Smooth muscle cell (in vitro differentiated cells): ENCODE measurements at regions not wholly inside any gene's neighbourhood (a gene's known extent, or its start where the extent isn't known, plus 50 kb on each side); places are given as distances from the start of the nearest gene placed in this dataset.

Experiments
- DNase-seq: peaks from one replicate; lab custom pipeline; 2025; ENCODE audit not compliant: unreplicated experiment; lab: John Stamatoyannopoulos, UW
- H2AFZ ChIP-seq: fragments of 200-600 bp; sonication (generic); 2 replicates; pipeline ENCODE4 v1.6.0; 2016; ENCODE audit warnings: antibody characterized with exemption, low read depth, mild to moderate bottlenecking
- H3F3A ChIP-seq: fragments of 200-600 bp; sonication (generic); 2 replicates; pipeline ENCODE4 v1.6.0; 2017; ENCODE audit warnings: antibody characterized with exemption, low read depth
- H3K27ac ChIP-seq: fragments of 200-600 bp; sonication (generic); 2 replicates; pipeline ENCODE4 v1.5.1; 2016; ENCODE audit warnings: low read depth, mild to moderate bottlenecking
- H3K27me3 ChIP-seq: fragments of 200-600 bp; sonication (generic); 2 replicates; pipeline ENCODE4 v1.6.1; 2016; ENCODE audit warnings: low read depth, mild to moderate bottlenecking
- H3K36me3 ChIP-seq: fragments of 200-600 bp; sonication (generic); 2 replicates; pipeline ENCODE4 v1.5.1; 2016; ENCODE audit warnings: low read depth
- H3K4me1 ChIP-seq: fragments of 200-600 bp; sonication (generic); 2 replicates; pipeline ENCODE4 v1.5.1; 2016; ENCODE audit warnings: low read depth
- H3K4me2 ChIP-seq: fragments of 200-600 bp; sonication (generic); 2 replicates; pipeline ENCODE4 v1.6.0; 2016; ENCODE audit warnings: mild to moderate bottlenecking
- H3K4me3 ChIP-seq: fragments of 200-600 bp; sonication (generic); 2 replicates; pipeline ENCODE4 v1.5.1; 2016; ENCODE audit warnings: mild to moderate bottlenecking
- H3K79me2 ChIP-seq: fragments of 200-600 bp; sonication (generic); 2 replicates; pipeline ENCODE4 v1.6.0; 2016; ENCODE audit warnings: low read depth, mild to moderate bottlenecking
- H3K9ac ChIP-seq: fragments of 200-600 bp; sonication (generic); 2 replicates; pipeline ENCODE4 v1.6.0; 2016; ENCODE audit warnings: low read depth
- H3K9me3 ChIP-seq: fragments of 200-600 bp; sonication (generic); replicated peaks from 2 replicates; pipeline ENCODE4 v1.5.1; 2016; ENCODE audit warnings: low read depth
- H4K20me1 ChIP-seq: fragments of 200-600 bp; sonication (generic); 2 replicates; pipeline ENCODE4 v1.6.0; 2016; ENCODE audit warnings: low read depth
- WGBS: methylation state at CpG from one replicate; pipeline ENCODE4 v1.1.7; 2016; ENCODE audit warnings: low lambda C conversion rate; 5-methylcytosine and 5-hydroxymethylcytosine counted together
- TF ChIP-seq, protein P1 (sequence below): fragments of 200-600 bp; sonication (generic); IDR thresholded peaks from 2 replicates; pipeline ENCODE4 v1.5.1; 2017; ENCODE audit warnings: borderline replicate concordance, mild to moderate bottlenecking, antibody characterized with exemption; ENCODE audit not compliant: insufficient read depth, poor library complexity, severe bottlenecking

DNA sequence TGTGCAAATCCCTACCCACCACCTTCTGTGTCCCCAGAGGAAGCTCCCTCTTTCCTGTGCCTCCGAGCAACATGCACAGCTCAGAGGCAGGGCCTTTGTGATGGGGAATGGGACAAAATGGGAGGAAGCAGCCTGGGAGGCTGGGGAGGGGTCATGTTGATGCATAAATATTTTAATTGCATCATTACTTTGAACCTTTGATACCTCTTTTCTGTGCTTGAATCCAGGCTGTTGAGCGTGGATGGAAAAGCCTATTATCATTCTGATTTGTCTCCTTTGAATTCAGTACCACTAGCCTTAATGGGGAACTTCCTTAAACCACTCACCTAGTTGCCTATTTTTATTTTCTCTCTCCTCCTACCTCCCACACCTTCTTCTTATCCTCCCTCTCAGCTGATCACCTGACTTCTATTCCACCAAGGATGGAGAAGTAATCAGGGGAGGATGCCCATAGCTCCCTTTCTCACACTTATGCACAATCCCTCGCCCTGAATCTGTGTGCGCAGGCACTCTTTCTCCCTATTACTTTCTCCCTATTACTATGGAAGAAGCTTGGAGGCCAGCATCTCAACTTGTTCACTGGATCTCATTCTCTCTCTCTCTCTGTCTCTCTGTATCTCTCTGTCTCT lies 78.5 kb downstream of the SEC61G start:
- Histone ChIP-seq H4K20me1 (no peaks in the 10 kb centered on the region), H3K9me3 (no peaks in the 10 kb centered on the region), H3K36me3 (no peaks in the 10 kb centered on the region), H3K4me2 (no peak overlapping the region), H2AFZ (no peak overlapping the region), H3K27me3 (no peaks in the 10 kb centered on the region), H3K79me2 (no peaks in the 10 kb centered on the region), H3K4me1 (no peaks in the 10 kb centered on the region), H3K27ac (no peak overlapping the region), H3F3A (no peaks in the 10 kb centered on the region), H3K4me3 (no peak overlapping the region), H3K9ac (no peak overlapping the region)
- TF ChIP-seq, protein P1, sequence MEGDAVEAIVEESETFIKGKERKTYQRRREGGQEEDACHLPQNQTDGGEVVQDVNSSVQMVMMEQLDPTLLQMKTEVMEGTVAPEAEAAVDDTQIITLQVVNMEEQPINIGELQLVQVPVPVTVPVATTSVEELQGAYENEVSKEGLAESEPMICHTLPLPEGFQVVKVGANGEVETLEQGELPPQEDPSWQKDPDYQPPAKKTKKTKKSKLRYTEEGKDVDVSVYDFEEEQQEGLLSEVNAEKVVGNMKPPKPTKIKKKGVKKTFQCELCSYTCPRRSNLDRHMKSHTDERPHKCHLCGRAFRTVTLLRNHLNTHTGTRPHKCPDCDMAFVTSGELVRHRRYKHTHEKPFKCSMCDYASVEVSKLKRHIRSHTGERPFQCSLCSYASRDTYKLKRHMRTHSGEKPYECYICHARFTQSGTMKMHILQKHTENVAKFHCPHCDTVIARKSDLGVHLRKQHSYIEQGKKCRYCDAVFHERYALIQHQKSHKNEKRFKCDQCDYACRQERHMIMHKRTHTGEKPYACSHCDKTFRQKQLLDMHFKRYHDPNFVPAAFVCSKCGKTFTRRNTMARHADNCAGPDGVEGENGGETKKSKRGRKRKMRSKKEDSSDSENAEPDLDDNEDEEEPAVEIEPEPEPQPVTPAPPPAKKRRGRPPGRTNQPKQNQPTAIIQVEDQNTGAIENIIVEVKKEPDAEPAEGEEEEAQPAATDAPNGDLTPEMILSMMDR = no peak
- no peak for DNase-seq
- 81% methylated on average over 4 of the region's 4 CpGs for WGBS

DNA sequence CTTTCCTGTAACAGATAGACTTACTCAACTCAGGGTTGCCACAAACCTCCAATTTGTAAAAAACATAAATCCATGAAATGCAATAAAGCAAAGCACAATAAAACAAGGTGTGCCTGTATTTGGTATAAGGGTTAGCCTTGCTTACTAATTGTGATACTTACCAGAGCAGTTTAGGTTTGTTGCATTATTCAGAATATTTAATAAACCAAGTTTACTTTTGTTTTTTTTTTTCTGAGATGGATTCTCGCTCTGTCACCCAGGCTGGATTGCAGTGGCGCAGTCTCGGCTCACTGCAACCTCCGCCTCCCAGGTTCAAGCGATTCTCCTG lies 79.6 kb downstream of the SEC61G start:
- peaks cover 5% of the 10 kb centered on the region for H3K4me1 ChIP-seq
- H2AFZ ChIP-seq = no peak overlapping the region
- no peak overlapping the region for H3K4me3 ChIP-seq
- TF ChIP-seq, protein P1 = no peak
- H3K9ac ChIP-seq = no peak overlapping the region
- H3K36me3 ChIP-seq = no peaks in the 10 kb centered on the region
- H3K27me3 ChIP-seq = no peaks in the 10 kb centered on the region
- H4K20me1 ChIP-seq = no peaks in the 10 kb centered on the region
- no peak overlapping the region for H3K27ac ChIP-seq
- no peaks in the 10 kb centered on the region for H3F3A ChIP-seq
- no peaks in the 10 kb centered on the region for H3K79me2 ChIP-seq
- DNase-seq = no peak
- no peaks in the 10 kb centered on the region for H3K9me3 ChIP-seq
- no peak overlapping the region for H3K4me2 ChIP-seq
- 93% methylated on average over 5 of the region's 5 CpGs for WGBS

DNA sequence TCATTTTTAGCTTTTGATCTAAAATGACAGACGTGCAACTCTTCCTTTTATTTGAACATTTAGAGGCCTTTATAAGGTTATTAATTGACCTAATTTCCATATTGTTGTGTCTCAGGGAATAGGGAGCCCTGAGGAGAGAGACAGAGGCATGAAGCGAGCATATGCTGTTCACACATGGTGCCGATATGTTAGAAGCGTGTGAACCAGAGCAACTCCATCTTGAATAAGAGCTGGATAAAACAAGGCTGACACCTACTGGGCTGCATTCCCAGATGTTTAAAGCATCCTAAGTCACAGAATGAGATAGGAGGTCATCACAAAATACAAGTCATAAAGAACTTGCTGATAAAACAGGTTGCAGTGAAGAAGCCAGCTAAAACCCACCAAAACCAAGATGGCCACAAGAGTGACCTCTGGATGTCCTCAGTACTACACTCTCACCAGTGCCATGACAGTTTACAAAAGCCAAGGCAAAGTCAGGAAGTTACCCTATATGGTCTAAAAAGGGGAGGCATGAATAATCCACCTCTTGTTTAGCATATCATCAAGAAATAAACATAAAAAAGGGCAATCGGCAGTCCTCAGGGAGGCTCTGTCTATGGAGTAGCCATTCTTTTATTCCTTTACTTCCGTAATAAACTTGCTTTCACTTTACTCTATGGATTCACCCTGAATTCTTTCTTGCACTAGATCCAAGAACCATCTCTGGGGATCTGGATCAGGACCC lies 80.1 kb downstream of the SEC61G start:
- DNase-seq = no peak
- H3K4me1 ChIP-seq = peaks cover 5% of the 10 kb centered on the region
- H4K20me1 ChIP-seq = no peaks in the 10 kb centered on the region
- no peak overlapping the region for H3K4me2 ChIP-seq
- H3K9ac ChIP-seq = no peak overlapping the region
- no peaks in the 10 kb centered on the region for H3K79me2 ChIP-seq
- no peak overlapping the region for H3K27ac ChIP-seq
- no peak overlapping the region for H2AFZ ChIP-seq
- no peaks in the 10 kb centered on the region for H3K36me3 ChIP-seq
- TF ChIP-seq, protein P1 = no peak
- WGBS = 91% methylated on average over 6 of the region's 6 CpGs
- no peak overlapping the region for H3K4me3 ChIP-seq
- no peaks in the 10 kb centered on the region for H3K9me3 ChIP-seq
- H3K27me3 ChIP-seq = no peaks in the 10 kb centered on the region
- H3F3A ChIP-seq = no peaks in the 10 kb centered on the region

DNA sequence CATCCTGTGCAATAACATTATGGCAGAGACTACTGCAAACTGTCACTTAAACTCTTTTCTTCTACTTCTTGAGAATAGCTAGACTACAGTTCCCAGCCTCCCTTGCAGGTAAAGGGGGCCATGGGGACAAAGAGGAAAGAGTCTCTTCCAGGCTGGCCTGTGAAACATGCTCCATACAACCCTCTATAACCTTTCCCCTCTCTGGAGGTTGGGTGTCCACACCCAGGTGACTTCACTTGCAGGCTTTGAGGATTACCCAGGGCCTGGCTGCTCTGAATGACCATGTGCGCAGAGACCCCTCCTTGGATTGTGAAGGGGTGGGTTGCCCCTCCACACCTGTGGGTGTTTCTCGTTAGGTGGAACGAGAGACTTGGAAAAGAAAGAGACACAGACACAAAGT lies 84.1 kb downstream of the SEC61G start:
- H3K27me3 ChIP-seq = no peaks in the 10 kb centered on the region
- TF ChIP-seq, protein P1 = no peak
- no peak overlapping the region for H2AFZ ChIP-seq
- no peak overlapping the region for H3K4me2 ChIP-seq
- H3K27ac ChIP-seq = no peak overlapping the region
- H3K9me3 ChIP-seq = no peaks in the 10 kb centered on the region
- DNase-seq = no peak
- H3F3A ChIP-seq = no peaks in the 10 kb centered on the region
- H3K4me3 ChIP-seq = no peak overlapping the region
- no peaks in the 10 kb centered on the region for H3K36me3 ChIP-seq
- WGBS = 92% methylated on average over 3 of the region's 3 CpGs
- no peak overlapping the region for H3K9ac ChIP-seq
- peaks cover 5% of the 10 kb centered on the region for H3K4me1 ChIP-seq
- H3K79me2 ChIP-seq = no peaks in the 10 kb centered on the region
- no peaks in the 10 kb centered on the region for H4K20me1 ChIP-seq
